ENCODE measurements at regions not wholly inside any gene's neighbourhood (a gene's known extent, or its start where the extent isn't known, plus 50 kb on each side); places are given as distances from the start of the nearest gene placed in this dataset.

GRCh38 chr1:96520579-96520947 is 201.0 kb upstream of the PTBP2 start:
- TF ChIP-seq CTCF (IDR thresholded peaks at IDR 0.05; ENCODE audit: partially characterized antibody, unreplicated experiment), result no peak
- no peaks in the 10 kb centered on the region for H3K9me3 Mint-ChIP-seq (ENCODE audit: unreplicated experiment)
- H3K27ac Mint-ChIP-seq (ENCODE audit: unreplicated experiment), result no peak overlapping the region
- H3K4me3 Mint-ChIP-seq (ENCODE audit: unreplicated experiment), result no peak overlapping the region
- DNase-seq, result no peak
- no peaks in the 10 kb centered on the region for H3K27me3 Mint-ChIP-seq (ENCODE audit: unreplicated experiment)
- H3K36me3 Mint-ChIP-seq (ENCODE audit: unreplicated experiment), result no peaks in the 10 kb centered on the region
- peaks cover 3% of the 10 kb centered on the region for H3K4me1 Mint-ChIP-seq (ENCODE audit: low read depth, unreplicated experiment)

GRCh38 chr1:96521010-96521409 is 200.6 kb upstream of the PTBP2 start:
- peaks cover 3% of the 10 kb centered on the region for H3K4me1 Mint-ChIP-seq (ENCODE audit: low read depth, unreplicated experiment)

GRCh38 chr1:96521994-96522760 is 199.4 kb upstream of the PTBP2 start:
- no peaks in the 10 kb centered on the region for H3K27me3 Mint-ChIP-seq (ENCODE audit: unreplicated experiment)
- H3K9me3 Mint-ChIP-seq (ENCODE audit: unreplicated experiment), result peaks cover 2% of the 10 kb centered on the region
- no peaks in the 10 kb centered on the region for H3K36me3 Mint-ChIP-seq (ENCODE audit: unreplicated experiment)
- TF ChIP-seq CTCF (IDR thresholded peaks at IDR 0.05; ENCODE audit: partially characterized antibody, unreplicated experiment), result no peak
- no peak for DNase-seq
- no peak overlapping the region for H3K27ac Mint-ChIP-seq (ENCODE audit: unreplicated experiment)
- H3K4me3 Mint-ChIP-seq (ENCODE audit: unreplicated experiment), result no peak overlapping the region
- H3K4me1 Mint-ChIP-seq (ENCODE audit: low read depth, unreplicated experiment), result peaks cover 3% of the 10 kb centered on the region

More at GRCh38 chr1:96521010-96521409, 200.6 kb upstream of the PTBP2 start:
- Mint-ChIP-seq H3K4me3 (ENCODE audit: unreplicated experiment) (no peak overlapping the region), H3K9me3 (ENCODE audit: unreplicated experiment) (no peaks in the 10 kb centered on the region), H3K27ac (ENCODE audit: unreplicated experiment) (no peak overlapping the region), H3K36me3 (ENCODE audit: unreplicated experiment) (no peaks in the 10 kb centered on the region), H3K27me3 (ENCODE audit: unreplicated experiment) (no peaks in the 10 kb centered on the region)
- TF ChIP-seq CTCF (IDR thresholded peaks at IDR 0.05; ENCODE audit: partially characterized antibody, unreplicated experiment), result no peak
- no peak for DNase-seq

- Mint-ChIP-seq H3K27ac (ENCODE audit: unreplicated experiment) (no peak overlapping the region), H3K4me1 (ENCODE audit: low read depth, unreplicated experiment) (peaks cover 3% of the 10 kb centered on the region), H3K4me3 (ENCODE audit: unreplicated experiment) (no peak overlapping the region), H3K36me3 (ENCODE audit: unreplicated experiment) (no peaks in the 10 kb centered on the region), H3K27me3 (ENCODE audit: unreplicated experiment) (no peaks in the 10 kb centered on the region), H3K9me3 (ENCODE audit: unreplicated experiment) (peaks cover 2% of the 10 kb centered on the region)
- no peak for TF ChIP-seq CTCF (IDR thresholded peaks at IDR 0.05; ENCODE audit: partially characterized antibody, unreplicated experiment)
- no peak for DNase-seq
Observed at GRCh38 chr1:96522927-96523326, 198.7 kb upstream of the PTBP2 start.

GRCh38 chr1:96524100-96524499 is 197.5 kb upstream of the PTBP2 start:
- Mint-ChIP-seq H3K9me3 (ENCODE audit: unreplicated experiment) (peaks cover 2% of the 10 kb centered on the region), H3K4me1 (ENCODE audit: low read depth, unreplicated experiment) (peaks cover 3% of the 10 kb centered on the region), H3K27me3 (ENCODE audit: unreplicated experiment) (no peaks in the 10 kb centered on the region), H3K4me3 (ENCODE audit: unreplicated experiment) (no peak overlapping the region), H3K36me3 (ENCODE audit: unreplicated experiment) (peaks cover 7% of the 10 kb centered on the region), H3K27ac (ENCODE audit: unreplicated experiment) (no peak overlapping the region)
- DNase-seq, result no peak
- TF ChIP-seq CTCF (IDR thresholded peaks at IDR 0.05; ENCODE audit: partially characterized antibody, unreplicated experiment), result no peak
